GM18858 (cell line): ENCODE measurements at regions not wholly inside any gene's neighbourhood (a gene's known extent, or its start where the extent isn't known, plus 50 kb on each side); places are given as distances from the start of the nearest gene placed in this dataset.

Experiments used
- ATAC-seq: cut with Tn5 transposase; IDR thresholded peaks from one replicate; pipeline ENCODE4 v1.9.1; 2021; ENCODE audit not compliant: unreplicated experiment

- no peak for ATAC-seq
Observed at GRCh38 chr3:159937561-159938166, 51.0 kb upstream of the IL12A start.

- no peak for ATAC-seq
Observed at GRCh38 chr3:159938714-159939113, 49.9 kb upstream of the IL12A start.
